SJCRH30 (cell line): ENCODE measurements at regions not wholly inside any gene's neighbourhood (a gene's known extent, or its start where the extent isn't known, plus 50 kb on each side); places are given as distances from the start of the nearest gene placed in this dataset.

Experiments
- DNase-seq, 2 experiments: peaks; one replicate each; pipeline ENCODE4 v3.0.0-alpha.2; 2015 to 2020
- H3K27ac ChIP-seq: fragments of 250-450 bp; sonication (Bioruptor Pico); 2 replicates; pipeline ENCODE4 v1.5.1; 2020; ENCODE audit warnings: mild to moderate bottlenecking, moderate library complexity
- H3K27me3 ChIP-seq: fragments of 250-450 bp; sonication (Bioruptor Pico); 2 replicates; pipeline ENCODE4 v1.5.1; 2020; ENCODE audit warnings: mild to moderate bottlenecking, moderate library complexity
- H3K36me3 ChIP-seq: fragments of 250-450 bp; sonication (Bioruptor Pico); 2 replicates; pipeline ENCODE4 v1.5.1; 2020; ENCODE audit warnings: mild to moderate bottlenecking, moderate library complexity
- H3K4me1 ChIP-seq: fragments of 250-450 bp; sonication (Bioruptor Pico); 2 replicates; pipeline ENCODE4 v1.5.1; 2020; ENCODE audit warnings: mild to moderate bottlenecking, moderate library complexity
- H3K4me3 ChIP-seq: fragments of 250-450 bp; sonication (Bioruptor Pico); 2 replicates; pipeline ENCODE4 v1.5.1; 2020; ENCODE audit warnings: mild to moderate bottlenecking, moderate library complexity
- H3K9me3 ChIP-seq: fragments of 250-450 bp; sonication (Bioruptor Pico); replicated peaks from 2 replicates; pipeline ENCODE4 v1.5.1; 2020; ENCODE audit warnings: mild to moderate bottlenecking, moderate library complexity

DNA sequence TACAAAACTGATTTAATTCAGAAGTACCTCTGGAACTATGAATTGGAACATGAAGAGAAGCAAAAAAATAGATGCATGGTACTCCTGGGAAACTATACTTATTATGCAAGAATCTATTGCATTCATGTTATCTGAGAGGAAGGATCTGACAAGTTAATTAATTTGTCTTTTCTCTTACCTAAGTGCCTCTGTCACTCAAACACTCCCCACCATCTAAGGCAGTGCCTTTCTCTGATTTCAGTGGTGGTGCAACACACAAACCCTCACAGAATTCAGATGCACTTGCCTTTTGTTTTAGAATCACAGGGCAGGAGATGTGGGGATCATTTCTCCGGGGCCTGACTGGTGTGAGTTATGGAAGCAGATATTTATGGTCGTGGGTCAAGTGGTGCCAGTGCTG lies 52.5 kb upstream of the C9orf72 start:
- H3K4me1 ChIP-seq = peaks cover 12% of the 10 kb centered on the region; the same call in 1 of the 2 replicates
- no peak overlapping the region for H3K27ac ChIP-seq
- no peaks in the 10 kb centered on the region for H3K9me3 ChIP-seq
- H3K27me3 ChIP-seq = no peaks in the 10 kb centered on the region
- no peak overlapping the region for H3K4me3 ChIP-seq
- no peaks in the 10 kb centered on the region for H3K36me3 ChIP-seq
- DNase-seq = no peak

DNA sequence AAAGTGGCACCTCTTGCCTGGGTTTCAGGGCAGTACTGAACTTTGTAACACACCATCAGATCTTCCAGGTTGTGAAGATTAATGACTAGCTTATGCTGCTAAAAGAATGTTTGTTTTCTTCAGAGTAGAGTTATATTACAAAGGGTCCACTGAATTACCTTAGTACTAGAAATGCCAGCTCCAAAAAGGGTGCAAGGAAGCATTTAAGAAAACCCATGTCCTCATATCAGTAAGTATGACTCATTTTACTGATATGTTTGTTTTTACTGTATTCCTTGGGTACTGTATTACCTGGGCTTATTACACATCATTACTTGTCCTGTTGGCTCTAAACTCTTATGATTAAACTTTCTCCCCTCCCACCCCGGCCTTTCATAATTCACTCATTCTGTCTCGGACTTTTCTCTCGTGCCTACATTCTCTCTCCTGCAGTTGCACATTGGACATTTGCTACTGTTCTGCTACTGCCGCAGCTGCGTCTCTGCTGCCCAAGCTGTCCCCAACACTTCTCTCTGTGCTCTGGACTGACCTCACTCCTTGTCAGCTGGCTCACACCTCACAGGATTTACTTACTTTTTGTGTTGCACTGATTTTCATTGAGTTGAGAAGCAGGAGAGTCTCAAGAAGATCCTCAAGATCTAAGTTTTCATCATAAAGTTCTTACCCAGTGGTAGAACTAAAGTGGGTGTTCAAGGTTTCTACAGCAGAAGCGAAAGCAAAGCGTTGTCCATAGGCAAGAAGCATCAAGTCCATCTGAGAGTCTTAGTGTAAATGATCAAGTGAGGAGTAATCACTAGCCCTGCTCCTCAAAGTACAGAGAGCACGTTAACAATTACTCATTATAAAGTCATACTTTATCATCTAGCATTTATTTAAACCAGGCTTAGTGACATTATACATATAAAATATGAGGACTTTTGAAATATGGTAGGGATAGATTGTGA lies 53.2 kb upstream of the C9orf72 start:
- no peaks in the 10 kb centered on the region for H3K27me3 ChIP-seq
- peaks cover 12% of the 10 kb centered on the region; the same call in 1 of the 2 replicates for H3K4me1 ChIP-seq
- H3K4me3 ChIP-seq = no peak overlapping the region; the same call in 1 of the 2 replicates
- no peaks in the 10 kb centered on the region for H3K9me3 ChIP-seq
- H3K36me3 ChIP-seq = no peaks in the 10 kb centered on the region
- DNase-seq = peak; percentile 16 to 36
- peak overlapping the region; percentile 40 for H3K27ac ChIP-seq

DNA sequence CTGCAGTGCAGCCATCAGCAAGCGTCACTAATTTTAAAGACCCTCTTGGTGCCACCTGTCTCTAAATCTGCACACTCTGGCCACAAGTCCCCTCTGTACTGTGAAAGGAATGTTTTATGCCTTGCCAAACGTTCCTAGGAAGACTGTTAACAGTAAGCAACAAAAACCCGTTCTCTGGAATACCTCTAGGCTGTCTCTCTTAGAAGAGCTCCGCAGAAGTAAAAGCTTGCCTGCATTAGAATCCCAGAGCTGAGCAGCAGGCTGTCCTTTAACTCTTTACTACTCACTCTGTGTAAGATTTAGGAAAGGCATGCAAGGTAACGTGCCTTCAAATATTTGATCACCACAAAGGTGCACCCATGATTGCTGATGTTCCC lies 53.9 kb upstream of the C9orf72 start:
- H3K27ac ChIP-seq = peak overlapping the region; percentile 40; the same call in 1 of the 2 replicates
- H3K4me1 ChIP-seq = peaks cover 12% of the 10 kb centered on the region; the same call in 1 of the 2 replicates
- H3K9me3 ChIP-seq = no peaks in the 10 kb centered on the region
- peak; percentile 33 to 72 for DNase-seq
- no peaks in the 10 kb centered on the region for H3K36me3 ChIP-seq
- H3K4me3 ChIP-seq = no peak overlapping the region
- no peaks in the 10 kb centered on the region for H3K27me3 ChIP-seq

DNA sequence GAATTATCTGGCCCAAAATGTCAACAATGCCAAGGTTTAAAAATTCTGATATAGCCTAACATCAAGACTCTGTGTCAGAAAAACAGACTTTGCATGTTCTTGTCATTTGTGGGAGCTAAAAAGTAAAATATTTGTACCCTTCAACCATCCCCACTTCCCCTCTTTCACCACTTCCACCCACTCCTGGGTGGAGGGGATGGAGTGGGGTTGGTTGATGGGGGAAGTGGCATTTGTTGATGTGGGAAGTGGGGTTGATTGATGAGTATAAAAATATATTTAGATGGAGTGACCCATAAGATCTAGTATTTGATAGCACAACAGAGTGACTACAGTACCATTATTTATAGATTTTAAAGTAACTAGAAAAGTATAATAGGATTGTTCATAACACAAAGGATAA lies 55.0 kb upstream of the C9orf72 start:
- no peaks in the 10 kb centered on the region for H3K9me3 ChIP-seq
- H3K4me1 ChIP-seq = peaks cover 12% of the 10 kb centered on the region; the same call in 1 of the 2 replicates
- no peak for DNase-seq
- no peaks in the 10 kb centered on the region for H3K27me3 ChIP-seq
- H3K36me3 ChIP-seq = no peaks in the 10 kb centered on the region
- no peak overlapping the region for H3K4me3 ChIP-seq
- H3K27ac ChIP-seq = no peak overlapping the region

DNA sequence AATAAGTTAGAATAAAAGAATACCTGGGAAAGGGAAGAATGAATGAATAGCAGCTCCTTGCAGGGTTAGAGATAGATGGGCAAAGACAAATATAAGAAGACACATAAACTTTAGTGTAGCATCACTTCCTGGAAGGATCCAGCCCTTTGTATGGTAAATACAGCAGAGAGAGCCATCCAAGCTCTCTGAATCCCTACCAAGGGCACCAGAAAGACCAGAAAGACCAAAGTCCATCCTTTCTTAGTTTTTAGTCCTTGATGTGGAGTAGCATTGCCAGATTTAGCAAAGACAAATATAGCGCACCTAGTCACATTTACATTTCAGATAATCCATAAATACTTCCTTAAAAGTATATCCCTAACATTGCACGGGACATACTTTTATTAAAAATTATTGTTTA lies 56.1 kb upstream of the C9orf72 start:
- Histone ChIP-seq H3K36me3 (no peaks in the 10 kb centered on the region), H3K4me3 (no peak overlapping the region), H3K4me1 (peaks cover 12% of the 10 kb centered on the region; the same call in 1 of the 2 replicates), H3K27ac (no peak overlapping the region), H3K9me3 (no peaks in the 10 kb centered on the region), H3K27me3 (no peaks in the 10 kb centered on the region)
- DNase-seq = no peak

DNA sequence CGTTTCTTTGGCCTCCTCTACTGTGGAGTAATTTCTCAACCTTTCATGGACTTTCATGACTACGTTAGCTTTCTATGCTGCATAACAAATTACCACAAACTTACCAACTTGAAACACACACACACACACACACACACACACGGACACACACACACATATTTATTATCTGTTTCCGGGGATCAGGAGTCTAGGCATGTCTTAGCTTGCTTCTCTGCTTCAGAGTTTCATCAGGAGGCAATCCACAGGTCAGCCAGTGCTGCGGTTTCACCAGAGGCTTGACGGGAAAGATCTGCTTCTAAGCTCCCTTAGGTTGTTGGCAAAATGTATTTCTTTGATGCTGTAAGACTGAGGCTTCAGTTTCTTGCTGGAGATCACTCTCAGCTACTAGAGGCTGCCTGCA lies 59.0 kb upstream of the C9orf72 start:
- no peak for DNase-seq
- Histone ChIP-seq H3K27me3 (no peaks in the 10 kb centered on the region), H3K9me3 (no peaks in the 10 kb centered on the region), H3K27ac (no peak overlapping the region), H3K4me1 (peaks cover under 1% of the 10 kb centered on the region; the same call in 1 of the 2 replicates), H3K36me3 (no peaks in the 10 kb centered on the region), H3K4me3 (no peak overlapping the region)

DNA sequence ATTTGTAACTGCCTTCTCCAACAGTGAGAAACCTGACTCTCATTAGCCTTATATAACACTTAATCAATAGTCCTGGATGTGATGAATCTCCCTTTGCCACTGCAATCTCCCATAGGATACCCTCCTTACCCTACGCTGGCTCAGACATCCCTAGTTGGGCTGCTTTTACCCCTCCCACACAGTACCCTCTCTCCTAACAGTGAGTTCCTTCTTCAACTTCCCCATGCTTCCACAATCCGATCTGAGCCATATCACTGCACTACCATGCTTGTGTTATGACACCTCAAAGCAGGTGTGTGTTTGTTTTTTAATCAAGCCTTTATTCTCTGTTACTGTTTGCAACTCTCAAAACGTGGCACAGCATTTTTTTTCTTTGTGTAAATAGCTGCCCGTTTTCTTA lies 60.5 kb upstream of the C9orf72 start:
- no peaks in the 10 kb centered on the region for H3K36me3 ChIP-seq
- H3K4me1 ChIP-seq = no peaks in the 10 kb centered on the region
- no peak for DNase-seq
- H3K9me3 ChIP-seq = no peaks in the 10 kb centered on the region
- H3K4me3 ChIP-seq = no peak overlapping the region
- no peak overlapping the region for H3K27ac ChIP-seq
- no peaks in the 10 kb centered on the region for H3K27me3 ChIP-seq

DNA sequence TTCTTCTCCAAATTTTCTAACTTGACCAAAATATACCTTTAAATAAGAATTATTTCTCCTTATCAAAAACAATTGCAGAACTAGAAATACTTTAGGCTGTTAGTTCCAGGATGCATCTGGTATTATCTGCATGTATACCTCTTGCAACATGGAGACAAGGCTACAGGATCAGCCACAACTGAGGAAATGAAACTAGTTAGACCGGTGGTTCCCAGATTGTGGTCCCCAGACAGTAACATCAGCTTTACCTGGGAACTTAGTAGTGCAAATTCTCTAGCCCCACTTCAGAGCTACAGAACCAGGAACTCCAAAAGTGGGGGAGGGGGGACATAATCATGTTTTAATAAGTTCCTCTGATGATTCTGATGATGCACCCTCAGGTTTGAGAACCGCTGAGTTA lies 61.6 kb upstream of the C9orf72 start:
- DNase-seq = no peak
- Histone ChIP-seq H3K27ac (no peak overlapping the region), H3K27me3 (no peaks in the 10 kb centered on the region), H3K9me3 (no peaks in the 10 kb centered on the region), H3K4me3 (no peak overlapping the region), H3K4me1 (no peaks in the 10 kb centered on the region), H3K36me3 (no peaks in the 10 kb centered on the region)

DNA sequence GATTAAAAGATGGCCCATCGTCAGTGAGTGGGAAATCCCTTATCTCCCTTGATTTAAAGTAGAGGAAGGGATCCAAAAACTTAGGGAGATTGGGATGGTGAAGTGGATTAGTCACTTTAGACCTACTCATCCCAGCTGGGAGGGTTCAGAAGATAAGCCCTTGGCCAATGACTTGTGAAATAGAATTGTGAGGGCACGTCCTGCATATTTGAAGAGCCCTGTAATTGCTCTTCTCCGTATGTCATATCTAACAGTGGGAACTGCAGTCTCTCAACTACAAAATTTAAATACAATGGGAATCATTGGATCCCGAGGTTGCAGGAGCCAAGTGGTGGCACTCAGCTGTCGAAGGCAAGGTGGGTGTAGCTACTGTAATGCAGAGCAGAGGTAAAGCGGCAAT lies 65.4 kb upstream of the C9orf72 start:
- no peak overlapping the region for H3K4me3 ChIP-seq
- no peaks in the 10 kb centered on the region for H3K9me3 ChIP-seq
- no peak overlapping the region for H3K27ac ChIP-seq
- no peaks in the 10 kb centered on the region for H3K27me3 ChIP-seq
- no peaks in the 10 kb centered on the region for H3K36me3 ChIP-seq
- H3K4me1 ChIP-seq = no peaks in the 10 kb centered on the region
- no peak for DNase-seq

DNA sequence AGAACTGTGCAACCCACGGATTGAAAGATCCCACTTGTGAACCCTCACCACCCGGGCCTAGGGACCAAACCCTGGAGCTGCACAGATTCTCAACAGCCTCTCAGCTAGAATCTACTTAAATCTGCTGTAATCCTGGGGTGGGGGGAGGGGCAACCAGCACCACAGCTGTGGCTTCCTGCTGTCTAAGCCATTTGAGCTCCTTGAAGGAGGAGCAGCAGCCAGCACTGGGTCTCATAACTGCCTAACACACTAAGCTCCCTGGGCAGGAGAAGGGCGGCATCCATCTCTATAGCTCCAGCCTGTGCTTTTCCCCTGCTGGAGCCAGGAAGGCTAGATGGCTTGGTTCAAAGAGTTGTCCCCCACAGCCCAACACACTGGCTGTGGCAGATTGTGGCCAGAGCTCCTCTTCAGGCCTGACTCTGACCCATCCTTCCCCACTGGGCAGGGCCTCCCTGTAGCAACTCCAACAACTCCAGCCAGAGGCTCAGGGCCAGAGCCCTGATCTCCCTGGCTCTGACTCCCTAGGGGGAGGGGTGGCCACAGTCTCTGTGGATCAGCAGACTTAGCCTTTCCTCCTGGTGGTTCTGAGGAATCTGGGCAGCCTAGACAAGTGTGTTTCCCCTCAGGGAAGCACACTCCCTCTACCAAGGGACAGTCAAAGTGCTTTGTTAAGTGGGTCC lies 72.0 kb upstream of the C9orf72 start:
- peak in 1 of 2 experiments; percentile 18 for DNase-seq

DNA sequence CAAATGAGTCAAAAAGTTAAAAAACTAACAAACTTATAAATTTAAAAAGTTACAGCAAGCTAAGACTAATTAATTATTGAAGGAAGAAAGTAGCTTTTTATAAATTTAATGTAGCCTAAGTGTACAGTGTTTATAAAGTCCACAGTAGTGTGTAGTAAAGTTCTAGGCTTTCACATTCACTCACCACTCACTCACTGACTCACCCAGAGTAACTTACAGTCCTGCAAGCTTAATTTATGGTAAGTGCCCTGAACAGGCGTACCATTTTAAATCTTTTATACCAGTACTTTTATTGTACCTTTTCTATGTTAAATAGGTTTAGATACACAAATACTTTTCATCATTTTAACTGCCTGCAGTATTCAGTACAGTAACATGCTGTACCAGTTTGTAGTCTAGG lies 80.0 kb upstream of the C9orf72 start:
- DNase-seq = no peak
- no peak overlapping the region for H3K27ac ChIP-seq
- no peak overlapping the region for H3K4me3 ChIP-seq
- no peaks in the 10 kb centered on the region for H3K27me3 ChIP-seq
- no peaks in the 10 kb centered on the region for H3K9me3 ChIP-seq
- no peaks in the 10 kb centered on the region for H3K4me1 ChIP-seq
- H3K36me3 ChIP-seq = no peaks in the 10 kb centered on the region

More for the DNA sequence above, 72.0 kb upstream of the C9orf72 start:
- Histone ChIP-seq H3K27ac (no peak overlapping the region), H3K9me3 (no peaks in the 10 kb centered on the region), H3K4me3 (no peak overlapping the region), H3K27me3 (no peaks in the 10 kb centered on the region), H3K36me3 (no peaks in the 10 kb centered on the region), H3K4me1 (no peaks in the 10 kb centered on the region)

DNA sequence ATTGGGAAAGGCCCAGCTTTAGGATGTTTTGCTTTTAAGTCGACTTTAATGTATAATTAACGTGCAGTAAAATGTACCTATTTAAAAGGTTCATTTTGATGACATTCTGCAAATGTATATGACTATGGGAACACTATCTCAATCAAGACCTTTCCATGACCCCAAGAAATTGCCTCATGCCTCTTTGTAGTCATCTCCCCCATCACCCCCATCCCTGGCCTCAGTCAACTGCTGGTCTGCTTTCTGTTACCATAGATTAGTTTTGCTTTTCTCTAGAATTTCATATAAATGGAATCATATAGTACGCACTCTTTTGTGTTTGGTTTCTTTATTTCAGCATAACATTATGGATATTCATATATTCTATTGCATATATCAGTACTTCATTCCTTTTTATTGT lies 80.7 kb upstream of the C9orf72 start:
- Histone ChIP-seq H3K4me3 (no peak overlapping the region), H3K36me3 (no peaks in the 10 kb centered on the region)

DNA sequence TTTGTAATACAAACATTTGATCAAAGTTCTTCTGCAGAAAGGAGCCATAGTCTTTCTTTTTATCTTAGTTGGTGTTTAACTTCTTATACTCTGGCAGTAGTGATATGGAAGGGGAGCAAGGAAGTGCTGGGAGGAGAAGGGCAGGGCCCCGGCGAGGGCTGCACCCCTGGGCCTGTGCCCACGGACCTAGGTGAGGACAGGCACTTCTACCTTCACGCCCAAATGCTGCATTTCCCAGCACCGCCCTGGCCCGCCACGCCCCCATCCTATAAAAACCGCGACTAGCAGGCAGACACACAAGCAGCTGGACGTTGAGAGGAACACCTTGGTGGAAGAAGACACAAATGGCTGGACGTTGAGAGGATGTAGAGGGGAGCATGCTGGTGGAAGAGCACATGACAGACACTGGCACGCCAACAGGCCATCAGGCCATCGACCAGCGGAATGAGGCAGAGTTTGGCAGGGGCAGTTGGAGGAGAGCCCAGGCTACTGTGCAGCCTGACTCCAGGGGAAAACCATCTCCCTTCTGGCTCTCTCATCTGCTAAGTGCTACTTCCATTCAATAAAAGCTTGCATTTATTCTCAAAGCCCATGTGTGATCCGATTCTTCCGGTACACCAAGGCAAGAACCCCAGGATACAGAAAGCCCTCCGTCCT lies 81.5 kb upstream of the C9orf72 start:
- H3K4me3 ChIP-seq = no peak overlapping the region
- no peak for DNase-seq
- no peak overlapping the region for H3K27ac ChIP-seq
- no peaks in the 10 kb centered on the region for H3K9me3 ChIP-seq
- no peaks in the 10 kb centered on the region for H3K4me1 ChIP-seq
- no peaks in the 10 kb centered on the region for H3K36me3 ChIP-seq
- no peaks in the 10 kb centered on the region for H3K27me3 ChIP-seq

More for the DNA sequence above, 80.7 kb upstream of the C9orf72 start:
- H3K27ac ChIP-seq = no peak overlapping the region
- no peaks in the 10 kb centered on the region for H3K27me3 ChIP-seq
- H3K4me1 ChIP-seq = no peaks in the 10 kb centered on the region
- no peak for DNase-seq
- no peaks in the 10 kb centered on the region for H3K9me3 ChIP-seq

DNA sequence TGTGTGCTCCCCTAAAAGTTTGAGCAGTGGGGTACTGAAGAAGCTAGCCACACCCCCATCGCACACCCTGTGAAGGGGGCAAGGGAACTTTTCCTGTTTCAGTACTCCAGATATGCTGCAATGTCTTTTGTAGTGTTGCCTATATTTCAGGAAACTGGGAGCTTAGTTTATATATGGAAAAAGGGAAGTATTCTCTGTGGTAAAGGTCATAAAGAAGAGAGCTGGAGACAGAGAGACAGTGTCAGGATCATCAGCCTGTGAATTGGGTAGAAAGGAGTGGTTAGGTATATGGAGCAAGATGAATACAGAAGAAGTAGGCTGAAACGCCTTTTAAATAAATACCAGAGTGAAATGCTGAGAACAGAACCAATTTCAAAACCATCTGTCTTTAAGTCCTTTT lies 82.2 kb upstream of the C9orf72 start:
- H3K27ac ChIP-seq = no peak overlapping the region
- H3K4me1 ChIP-seq = no peaks in the 10 kb centered on the region
- H3K36me3 ChIP-seq = no peaks in the 10 kb centered on the region
- no peak for DNase-seq
- no peaks in the 10 kb centered on the region for H3K9me3 ChIP-seq
- no peaks in the 10 kb centered on the region for H3K27me3 ChIP-seq
- H3K4me3 ChIP-seq = no peak overlapping the region

DNA sequence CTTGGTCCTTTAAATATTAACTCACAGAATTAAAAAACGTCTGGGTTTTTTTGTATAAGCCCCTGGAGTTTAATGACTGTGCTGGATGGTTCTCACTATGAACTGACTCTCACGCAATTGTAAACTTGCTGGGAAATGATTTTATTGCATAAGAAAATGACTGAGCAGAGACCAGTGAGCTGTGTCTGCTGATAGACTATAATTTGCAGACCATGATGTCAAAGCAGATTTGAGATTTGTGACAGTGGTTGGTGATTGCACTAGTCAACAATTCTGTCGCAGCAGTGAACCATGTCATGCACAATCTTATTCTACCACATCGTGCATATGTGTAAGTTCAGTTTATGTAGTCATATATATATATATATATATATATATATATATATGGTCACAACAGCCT lies 85.7 kb upstream of the C9orf72 start:
- Histone ChIP-seq H3K27me3 (no peaks in the 10 kb centered on the region), H3K4me1 (no peaks in the 10 kb centered on the region), H3K27ac (no peak overlapping the region), H3K9me3 (no peaks in the 10 kb centered on the region), H3K36me3 (no peaks in the 10 kb centered on the region), H3K4me3 (no peak overlapping the region)
- no peak for DNase-seq
